GM18951 (cell line): ENCODE measurements at regions not wholly inside any gene's neighbourhood (a gene's known extent, or its start where the extent isn't known, plus 50 kb on each side); places are given as distances from the start of the nearest gene placed in this dataset.
"Not testable (repeated sequence)": the region's sequence is repeated elsewhere in the genome, so short reads cannot be mapped to it uniquely, and the experiment has no call there.

ENCODE experiments used
- POLR2A ChIP-seq: IDR thresholded peaks from 4 replicates; pipeline ENCODE4 v1.6.1; 2011; ENCODE audit warnings: mild to moderate bottlenecking; ENCODE audit not compliant: insufficient read length, insufficient read depth; ENCODE audit errors: extremely low read depth
- in situ Hi-C: fragments of 300-500 bp; cut with MboI; formaldehyde crosslinking; loops from one replicate; pipeline ENCODE4 v1.12.0; 2022; ENCODE audit warnings: low sequenced_read_pairs, mixed read lengths, inconsistent platforms; ENCODE audit not compliant: unreplicated experiment

DNA sequence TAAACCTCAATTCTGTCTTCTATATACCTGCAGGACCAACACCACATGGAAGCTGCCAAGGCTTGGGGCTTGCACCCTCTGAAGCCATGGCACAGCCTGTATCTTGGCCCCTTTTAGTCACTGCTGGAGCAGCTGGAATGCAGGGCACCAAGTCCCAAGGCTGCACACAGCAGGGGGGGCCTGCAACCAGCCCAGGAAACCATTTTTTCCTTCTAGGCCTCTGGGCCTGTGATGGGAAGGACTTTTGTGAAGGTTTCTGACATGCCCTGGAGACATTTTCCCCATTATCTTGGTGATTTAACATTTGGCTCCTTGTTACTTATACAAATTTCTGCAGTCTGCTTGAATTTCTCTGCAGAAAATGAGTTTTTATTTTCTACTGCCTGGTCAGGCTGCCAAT, 123.2 kb upstream of the PCGF5 start:
- no peak for TF ChIP-seq POLR2A
- in situ Hi-C loops = no loop called here

GRCh38 chr10:91098021-91098420, 122.4 kb upstream of the PCGF5 start:
- in situ Hi-C loops = not testable (repeated sequence)

DNA sequence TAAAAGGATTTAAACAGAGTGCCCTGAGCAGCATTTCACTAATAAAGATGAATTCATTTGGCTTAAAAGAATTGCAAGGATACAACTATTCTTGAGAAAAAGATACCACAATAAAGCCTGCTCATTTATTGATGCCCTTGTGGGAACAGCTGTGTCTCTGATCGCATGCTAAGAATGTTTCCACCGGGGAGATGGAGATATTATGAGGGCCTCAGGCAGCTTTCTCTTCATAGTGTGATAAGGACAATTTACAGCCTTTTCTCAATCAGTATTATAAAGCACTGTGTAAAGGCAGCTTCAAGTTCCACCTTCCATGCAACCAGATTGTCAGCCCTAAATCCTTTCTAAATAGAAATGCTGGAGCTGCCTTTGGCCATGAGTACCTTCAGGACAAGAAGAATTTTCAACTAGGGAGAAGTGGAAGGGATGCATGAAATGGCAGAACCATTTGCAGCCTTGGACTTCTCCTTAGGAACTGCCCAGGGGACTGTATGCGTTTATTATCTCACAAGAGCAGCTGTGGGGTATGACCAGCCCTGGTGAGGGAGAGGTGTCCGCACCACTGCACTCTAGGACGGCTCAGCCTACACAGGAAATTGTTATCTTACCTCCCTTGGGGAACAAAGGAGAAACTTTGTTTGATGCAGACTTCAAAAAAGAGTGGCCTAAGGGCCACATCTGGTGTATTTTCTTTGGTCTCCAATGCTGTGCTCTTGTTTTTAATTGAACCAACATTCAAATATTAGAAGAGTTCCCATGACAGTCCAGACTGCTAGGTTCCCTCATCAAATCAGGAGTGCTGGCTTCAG, 116.9 kb upstream of the PCGF5 start:
- no peak for TF ChIP-seq POLR2A
- in situ Hi-C loops = no loop called here

DNA sequence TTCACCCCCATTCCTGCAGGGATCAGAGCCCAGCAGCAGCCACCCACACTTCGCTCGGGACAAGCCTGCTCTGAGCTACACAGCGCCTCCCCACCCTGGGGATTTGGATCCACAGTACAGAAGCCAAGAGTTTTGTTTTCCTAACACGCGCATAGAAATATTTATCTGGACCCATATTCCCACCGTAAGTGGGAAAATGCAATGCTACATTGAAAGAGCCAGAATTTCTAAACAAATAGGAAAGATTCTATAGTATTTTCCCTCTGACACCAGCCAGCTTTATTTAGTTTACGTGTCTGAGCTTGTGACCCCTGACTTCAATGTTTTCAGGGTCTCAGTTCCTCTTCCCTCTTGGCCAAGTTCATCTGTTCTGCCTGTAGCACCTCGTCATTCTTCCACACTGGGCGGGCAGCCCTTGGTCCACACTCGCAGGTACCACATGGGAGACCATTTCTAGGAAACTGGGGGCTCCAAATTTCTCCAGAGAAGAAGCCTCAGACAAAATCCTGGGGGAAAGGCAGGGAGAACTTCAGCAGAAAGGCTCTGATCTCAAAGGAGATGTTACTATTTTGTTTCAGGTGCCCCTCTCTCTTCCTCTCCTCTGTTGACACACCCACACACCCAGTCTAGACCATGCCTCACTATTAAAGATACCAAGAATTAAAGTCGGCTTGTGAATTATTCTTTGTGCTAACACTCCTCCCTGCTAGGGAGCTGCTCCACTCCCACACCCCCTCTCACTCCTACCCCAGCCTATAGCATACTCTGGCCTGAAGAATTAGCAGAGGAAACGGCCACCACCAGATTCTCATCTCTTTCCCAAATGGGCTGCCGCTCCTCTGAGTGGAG, 116.0 kb upstream of the PCGF5 start:
- no peak for TF ChIP-seq POLR2A
- in situ Hi-C loops = no loop called here

GRCh38 chr10:91105269-91105668, 115.2 kb upstream of the PCGF5 start:
- in situ Hi-C loops = no loop called here
- TF ChIP-seq POLR2A = no peak

DNA sequence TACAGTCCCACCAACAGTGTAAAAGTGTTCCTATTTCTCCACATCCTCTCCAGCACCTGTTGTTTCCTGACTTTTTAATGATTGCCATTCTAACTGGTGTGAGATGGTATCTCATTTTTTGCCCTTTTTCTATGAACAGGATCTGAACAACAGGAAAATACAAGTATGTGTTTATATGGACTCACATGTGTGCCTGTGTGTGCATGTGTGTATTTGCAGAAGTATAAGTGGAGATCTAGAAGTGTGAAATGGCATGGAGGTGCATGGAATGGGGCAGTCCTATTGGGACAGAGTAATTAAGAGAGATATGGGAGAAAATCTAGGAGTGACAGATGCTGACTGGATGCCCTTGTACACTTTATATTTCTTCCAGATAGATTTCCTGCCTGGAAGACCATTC, 111.6 kb upstream of the PCGF5 start:
- no peak for TF ChIP-seq POLR2A
- in situ Hi-C loops = no loop called here

DNA sequence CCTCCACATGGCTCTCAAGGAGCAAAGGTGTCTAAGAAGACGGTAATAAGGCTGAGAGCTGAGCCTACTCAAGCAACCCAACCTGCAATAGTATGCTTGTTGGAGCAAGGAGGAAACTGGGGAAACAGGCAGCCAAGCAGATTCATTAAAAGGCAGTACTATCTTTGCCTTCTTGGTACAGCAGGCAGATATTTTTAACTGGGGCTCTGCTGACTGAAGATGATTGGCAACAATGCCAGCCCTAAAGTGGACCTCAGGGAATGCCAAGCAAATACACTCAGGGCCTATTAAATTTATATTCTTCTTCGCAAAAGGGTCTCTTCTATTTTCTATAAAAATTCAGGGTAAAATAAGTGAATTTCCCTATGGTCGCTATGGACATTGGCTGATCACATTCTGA, 109.4 kb upstream of the PCGF5 start:
- no peak for TF ChIP-seq POLR2A
- in situ Hi-C loops = no loop called here

DNA sequence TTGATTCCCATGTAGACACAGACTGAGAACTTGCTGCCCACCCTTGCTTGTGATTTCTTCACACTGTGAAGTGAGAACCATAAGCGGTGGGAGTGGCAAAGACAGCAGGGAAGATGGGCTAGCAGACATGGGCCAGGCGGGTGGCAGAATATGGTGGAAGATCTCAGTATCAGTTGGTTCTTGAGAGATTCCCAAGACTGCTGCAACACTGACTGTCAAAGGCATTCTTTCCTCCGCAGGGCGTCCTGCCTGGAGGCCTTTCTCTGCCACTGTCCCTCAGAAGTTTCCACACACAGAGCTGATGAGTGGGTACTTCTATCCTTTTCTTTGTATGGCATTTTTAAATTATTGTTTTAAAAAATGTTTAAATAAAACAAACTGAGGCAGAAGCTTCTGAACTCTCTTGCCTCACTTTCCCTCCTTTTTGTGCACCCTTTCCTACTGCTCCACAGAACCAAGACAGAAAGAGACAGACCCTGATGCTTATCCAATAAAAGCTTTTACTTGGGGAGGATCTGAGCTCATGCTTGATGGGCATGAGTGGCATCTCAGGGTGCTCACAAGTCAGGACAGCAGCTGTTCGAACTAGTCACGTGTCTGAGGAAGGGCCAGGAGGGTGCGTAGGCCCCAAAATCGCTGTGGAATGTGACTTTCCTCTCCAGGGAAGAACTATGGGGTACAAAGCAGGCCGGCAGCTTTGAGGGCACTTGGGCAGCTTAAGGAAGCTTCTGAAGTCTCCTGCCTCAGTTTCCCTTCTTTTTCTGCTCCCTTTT, 104.7 kb upstream of the PCGF5 start:
- in situ Hi-C loops = no loop called here
- TF ChIP-seq POLR2A = no peak

DNA sequence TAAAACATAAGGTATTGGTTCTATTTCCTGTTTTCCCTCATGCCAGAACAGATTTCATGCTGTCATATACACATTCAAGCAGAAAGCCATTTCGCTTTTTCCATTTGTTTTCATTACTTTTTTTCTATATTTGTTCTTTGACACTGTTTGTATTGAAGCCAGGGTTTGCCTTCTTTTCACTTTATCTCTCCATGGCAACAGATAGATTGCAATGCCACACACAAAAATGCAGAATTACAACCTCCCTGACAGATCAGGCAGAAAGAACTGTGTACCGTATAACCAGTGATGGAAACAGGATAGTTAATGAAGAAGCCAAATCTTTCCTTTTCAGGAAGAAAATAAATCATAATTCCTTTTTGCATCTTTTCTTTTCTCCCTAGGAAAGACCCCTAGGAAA, 103.0 kb upstream of the PCGF5 start:
- no peak for TF ChIP-seq POLR2A
- in situ Hi-C loops = no loop called here

DNA sequence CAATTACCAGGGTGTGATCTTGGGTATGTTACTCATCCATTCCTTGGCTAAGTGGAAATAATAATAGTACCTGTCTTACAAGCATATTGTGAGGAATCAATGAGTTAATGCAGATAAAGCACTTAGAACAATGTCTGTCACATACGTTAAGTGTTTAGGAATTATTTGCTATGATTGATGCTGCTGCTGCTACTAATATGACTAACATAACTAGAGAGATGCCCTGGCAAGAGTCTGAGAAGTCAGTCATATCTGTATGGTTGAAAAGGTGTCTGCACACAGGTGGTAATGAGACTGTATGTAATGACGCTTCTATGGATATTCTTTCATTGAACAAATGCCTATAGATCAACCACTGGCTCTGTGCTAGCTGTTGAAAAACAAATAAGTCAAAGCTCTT, 100.1 kb upstream of the PCGF5 start:
- no peak for TF ChIP-seq POLR2A
- in situ Hi-C loops = no loop called here

DNA sequence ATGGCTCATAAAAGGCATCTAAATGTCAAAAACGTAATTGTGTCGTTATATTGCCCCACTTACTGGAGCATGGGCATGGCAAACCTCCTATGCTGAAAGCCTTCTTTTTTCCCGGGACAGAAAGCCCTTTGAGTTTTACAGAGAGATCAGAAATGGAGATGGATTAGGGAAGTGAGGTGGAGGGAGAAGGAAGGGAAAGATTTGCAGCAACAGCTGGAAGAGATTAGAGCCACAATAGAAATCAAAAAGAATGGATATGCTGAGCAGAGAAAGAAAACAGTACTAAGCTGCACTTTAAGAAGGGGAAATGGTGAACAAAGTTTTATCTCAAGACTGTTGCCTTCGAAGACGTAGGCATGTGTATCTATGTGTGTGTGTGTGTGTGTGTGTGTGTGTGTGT, 97.2 kb upstream of the PCGF5 start:
- in situ Hi-C loops = no loop called here
- TF ChIP-seq POLR2A = no peak

DNA sequence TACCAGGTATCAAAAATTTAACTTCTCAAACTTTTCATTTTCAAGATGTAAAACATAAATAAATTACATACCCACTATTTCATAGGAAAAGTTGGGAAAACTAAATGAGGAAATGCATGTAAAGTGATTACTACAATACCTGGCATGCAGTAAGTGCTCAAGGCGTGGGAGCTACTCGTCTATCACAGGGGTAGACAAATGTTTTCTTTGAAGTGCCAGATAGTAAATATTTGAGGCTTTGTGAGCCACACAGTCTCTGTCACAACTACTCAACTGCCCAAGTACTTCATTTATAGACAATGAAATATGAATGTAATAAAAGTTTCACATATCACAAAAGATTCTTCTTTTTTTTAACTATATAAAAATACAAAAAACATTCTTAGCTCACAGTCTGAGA, 96.4 kb upstream of the PCGF5 start:
- in situ Hi-C loops = no loop called here
- no peak for TF ChIP-seq POLR2A

DNA sequence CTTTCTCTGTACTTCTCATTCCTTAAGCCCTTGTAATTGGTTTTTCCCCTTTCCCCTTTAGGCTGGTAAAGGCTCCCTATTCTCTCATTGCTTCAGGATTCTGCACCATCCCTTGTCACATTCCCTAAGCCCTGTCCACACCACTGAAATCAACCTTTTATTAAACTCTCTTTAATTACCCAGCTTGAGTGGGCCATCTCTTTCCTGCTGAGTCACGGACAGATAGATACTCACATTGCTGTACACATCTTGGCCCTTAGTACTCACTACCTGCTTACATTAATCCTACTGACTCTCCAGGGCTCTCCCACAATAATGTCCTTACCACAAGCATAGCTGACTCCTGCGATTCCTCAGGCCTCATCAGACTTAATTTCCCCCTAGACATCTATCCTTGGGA, 94.0 kb upstream of the PCGF5 start:
- no peak for TF ChIP-seq POLR2A
- in situ Hi-C loops = no loop called here
